ENCODE measurements at regions not wholly inside any gene's neighbourhood (a gene's known extent, or its start where the extent isn't known, plus 50 kb on each side); places are given as distances from the start of the nearest gene placed in this dataset.

DNA sequence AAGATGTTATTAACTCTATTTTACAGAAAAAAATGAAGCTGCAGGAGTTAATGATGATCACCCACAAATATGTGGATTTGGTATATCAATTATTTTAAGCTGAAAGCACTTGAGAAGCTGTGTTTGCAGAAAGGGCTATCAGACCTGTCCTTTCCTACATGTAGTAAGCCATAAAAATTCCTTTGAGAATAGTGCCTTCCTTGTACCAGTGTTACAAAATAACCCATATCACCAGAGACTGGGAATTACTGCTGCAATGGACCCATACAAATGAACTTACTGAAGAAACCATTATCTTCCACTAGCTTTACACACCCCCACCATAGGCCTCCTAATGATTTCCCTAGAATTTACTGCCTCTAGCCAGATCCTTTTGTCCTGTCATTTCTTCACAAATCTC, 99.2 kb upstream of the ZRANB2 start:
- no peak for DNase-seq

DNA sequence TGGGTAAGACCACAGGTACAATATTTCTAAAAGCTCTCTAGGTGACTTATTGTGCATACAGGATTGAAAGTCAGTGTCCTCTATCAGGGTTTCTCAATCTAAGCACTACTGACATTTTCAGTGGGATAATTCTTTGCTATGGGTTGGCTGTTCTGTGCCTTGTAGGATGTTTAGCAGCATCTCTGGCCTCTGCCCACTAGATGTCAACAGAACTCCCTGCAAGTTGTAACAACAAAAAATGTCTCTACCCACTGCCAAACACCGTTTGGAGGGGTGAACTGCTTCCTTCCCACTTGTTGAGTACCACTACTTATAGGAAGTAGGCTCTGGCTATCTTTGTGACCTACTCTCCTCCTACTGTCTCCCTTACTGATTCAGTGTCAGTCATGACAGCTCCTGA, 90.1 kb upstream of the ZRANB2 start:
- no peak for DNase-seq

GRCh38 chr1:71167505-71167904, 86.7 kb upstream of the ZRANB2 start:
- DNase-seq = no peak

GRCh38 chr1:71166178-71167173, 85.6 kb upstream of the ZRANB2 start:
- DNase-seq = no peak

DNA sequence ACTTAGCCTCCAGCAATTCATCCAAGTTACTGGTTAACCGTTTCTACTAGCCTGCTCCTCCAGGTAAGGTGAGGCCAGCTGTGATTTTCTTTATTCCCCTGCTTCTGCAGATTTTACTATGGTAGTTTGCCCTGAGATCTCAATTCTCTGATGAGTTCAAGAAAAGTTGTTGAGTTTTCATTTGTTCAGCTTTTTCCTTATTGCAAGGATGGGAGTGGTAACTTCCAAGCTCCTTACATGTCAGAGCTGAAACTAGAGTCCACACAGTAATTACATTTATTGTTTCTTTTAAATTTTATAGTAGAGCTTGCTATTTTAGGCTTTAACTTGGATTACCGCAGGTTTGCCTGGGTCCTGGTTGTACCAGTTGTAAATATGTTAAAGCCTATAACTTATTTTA, 76.9 kb upstream of the ZRANB2 start:
- DNase-seq = no peak

DNA sequence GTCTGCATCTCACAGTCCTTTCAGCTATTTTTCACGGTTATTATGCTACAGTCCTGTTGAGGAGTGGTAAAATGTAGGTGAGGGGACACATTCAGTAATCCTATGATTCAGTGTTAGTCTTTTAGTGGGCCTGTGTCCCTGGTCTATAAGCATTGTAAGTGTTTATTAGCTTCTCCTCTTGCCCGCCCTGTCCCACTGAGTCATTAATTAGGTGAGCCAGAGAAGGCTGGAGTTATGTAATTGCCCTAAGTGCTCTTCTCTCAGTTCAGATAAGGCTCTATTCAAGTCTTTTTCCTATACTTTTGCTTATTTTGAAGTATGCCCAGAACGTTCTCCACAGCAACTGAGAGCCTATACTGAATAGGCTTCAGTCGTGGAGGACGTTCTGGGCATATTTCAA, 76.3 kb upstream of the ZRANB2 start:
- DNase-seq = no peak

DNA sequence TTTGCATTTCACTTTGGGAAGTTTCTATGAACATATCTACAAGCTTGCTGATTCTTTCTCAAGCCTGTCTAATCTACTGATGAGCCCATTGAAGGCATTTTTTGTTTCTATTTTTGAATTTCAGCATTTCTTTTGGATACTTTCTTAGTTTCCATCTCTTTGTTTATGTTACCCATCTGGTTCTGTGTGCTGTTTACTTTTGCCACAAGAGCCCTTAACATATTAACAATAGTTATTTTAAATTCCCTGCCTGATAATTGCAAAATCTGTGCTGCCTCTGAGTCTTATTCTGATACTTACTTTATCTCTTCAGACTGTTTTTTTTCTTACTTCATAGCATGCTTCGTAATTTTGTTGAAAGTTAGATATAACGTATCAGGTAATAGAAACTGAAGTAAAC, 75.8 kb upstream of the ZRANB2 start:
- DNase-seq = no peak

GRCh38 chr1:71154429-71154828, 73.6 kb upstream of the ZRANB2 start:
- no peak for DNase-seq

DNA sequence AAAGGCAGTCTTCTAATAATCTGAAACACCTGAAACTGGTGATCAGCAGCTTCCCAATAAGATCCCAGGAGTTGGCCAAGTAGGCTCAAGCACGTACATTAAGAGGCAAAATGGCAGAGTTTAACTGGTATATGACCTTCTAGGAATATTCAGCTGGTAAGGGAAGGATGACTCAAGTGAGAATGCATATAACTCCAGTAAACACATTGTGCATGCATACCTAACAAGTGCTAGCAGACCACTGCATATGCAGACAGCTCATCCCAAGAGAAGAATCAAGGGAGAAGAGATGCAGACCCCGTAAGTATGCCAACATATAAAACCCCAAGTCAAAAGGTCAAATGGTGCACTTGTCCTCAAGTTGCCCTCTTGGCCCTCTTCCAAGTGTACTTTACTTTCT, 73.0 kb upstream of the ZRANB2 start:
- no peak for DNase-seq

GRCh38 chr1:71147637-71148360, 67.0 kb upstream of the ZRANB2 start:
- DNase-seq = no peak

DNA sequence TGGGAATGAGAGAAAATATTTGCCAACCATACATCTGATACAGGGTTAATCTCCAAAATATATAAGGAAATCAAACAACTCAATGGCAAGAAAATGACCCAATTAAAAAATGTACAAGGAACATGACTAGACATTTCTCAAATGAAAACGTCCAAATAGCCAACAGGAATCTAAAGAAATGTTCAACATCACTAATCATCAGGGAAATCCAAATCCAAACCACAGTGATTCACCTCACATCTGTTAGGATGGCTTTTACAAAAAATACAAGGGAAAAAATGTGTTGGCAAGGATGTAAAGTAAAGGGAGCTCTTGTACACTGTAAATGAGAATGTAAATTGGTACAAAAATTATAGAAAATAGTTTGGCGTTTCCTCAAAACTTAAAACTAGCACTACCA, 54.7 kb upstream of the ZRANB2 start:
- no peak for DNase-seq
